ENCODE measurements at regions not wholly inside any gene's neighbourhood (a gene's known extent, or its start where the extent isn't known, plus 50 kb on each side); places are given as distances from the start of the nearest gene placed in this dataset.
A peak's percentile ranks its signal among the peaks of the same experiment; 100 is the strongest.

- Histone ChIP-seq H3K27me3 (ENCODE audit: insufficient read depth, low read length) (no peaks in the 10 kb centered on the region), H3K4me2 (ENCODE audit: low read length) (no peak overlapping the region), H3K36me3 (ENCODE audit: insufficient read depth, low read length) (no peaks in the 10 kb centered on the region), H3K9ac (ENCODE audit: low read length) (no peak overlapping the region), H3K79me2 (ENCODE audit: insufficient read depth, low read length) (no peaks in the 10 kb centered on the region), H3K27ac (ENCODE audit: low read depth, low read length) (no peak overlapping the region), H3K4me3 (ENCODE audit: insufficient read depth, low read depth, low read length) (no peak overlapping the region), H2AFZ (ENCODE audit: low read depth, low read length) (no peak overlapping the region), H3K9me3 (ENCODE audit: insufficient read depth, low read depth, low read length) (no peaks in the 10 kb centered on the region), H3K4me1 (ENCODE audit: insufficient read depth, low read length) (no peaks in the 10 kb centered on the region), H4K20me1 (ENCODE audit: insufficient read depth, low read length) (no peaks in the 10 kb centered on the region)
- Mint-ChIP-seq H3K27me3 (ENCODE audit: low read depth, unreplicated experiment) (no peaks in the 10 kb centered on the region), H3K27ac (ENCODE audit: unreplicated experiment) (no peak overlapping the region), H3K36me3 (ENCODE audit: low read depth, unreplicated experiment) (no peaks in the 10 kb centered on the region), H3K4me3 (ENCODE audit: unreplicated experiment) (no peak overlapping the region), H3K9me3 (ENCODE audit: unreplicated experiment) (no peaks in the 10 kb centered on the region), H3K4me1 (ENCODE audit: low read depth, unreplicated experiment) (no peaks in the 10 kb centered on the region)
- TF ChIP-seq EZH2 (IDR thresholded peaks at IDR 0.05; ENCODE audit: insufficient read depth, low read length), result no peak
- TF ChIP-seq CTCF (IDR thresholded peaks at IDR 0.05; ENCODE audit: insufficient read depth, low read depth, low read length), result no peak
- DNase-seq (ENCODE audit: low read depth) (no peak), FAIRE-seq (peak; percentile 73)
Measured at GRCh38 chrX:5242091-5242790, 986.4 kb downstream of the NLGN4X start.

GRCh38 chrX:5236749-5237148 is 991.9 kb downstream of the NLGN4X start:
- TF ChIP-seq CTCF (IDR thresholded peaks at IDR 0.05; ENCODE audit: insufficient read depth, low read depth, low read length) (no peak), EZH2 (IDR thresholded peaks at IDR 0.05; ENCODE audit: insufficient read depth, low read length) (no peak)
- H2AFZ ChIP-seq (ENCODE audit: low read depth, low read length), result no peak overlapping the region

DNA sequence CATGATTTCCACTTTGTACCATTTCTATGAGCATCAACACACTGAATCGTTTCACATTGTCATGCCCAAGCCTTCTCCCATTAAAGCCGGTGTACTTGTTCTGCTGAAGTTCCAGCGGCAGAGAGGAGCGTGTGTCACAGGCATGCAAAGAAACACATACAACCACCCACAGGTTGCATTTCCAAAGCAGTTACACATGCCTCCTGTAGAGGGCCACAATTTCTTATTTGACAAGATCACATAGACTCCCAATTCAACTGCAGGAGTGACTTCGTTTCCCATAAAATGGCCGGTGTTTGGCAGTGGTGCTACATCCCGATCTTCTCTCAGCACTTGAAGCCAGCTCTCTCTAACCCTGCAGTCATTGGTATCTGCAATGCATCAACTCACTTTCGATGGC is 992.6 kb downstream of the NLGN4X start:
- no peaks in the 10 kb centered on the region for H3K4me1 Mint-ChIP-seq (ENCODE audit: low read depth, unreplicated experiment)
- Histone ChIP-seq H3K9me3 (ENCODE audit: insufficient read depth, low read depth, low read length) (no peaks in the 10 kb centered on the region), H3K27ac (ENCODE audit: low read depth, low read length) (no peak overlapping the region), H3K36me3 (ENCODE audit: insufficient read depth, low read length) (no peaks in the 10 kb centered on the region), H3K27me3 (ENCODE audit: insufficient read depth, low read length) (no peaks in the 10 kb centered on the region), H3K9ac (ENCODE audit: low read length) (no peak overlapping the region), H3K79me2 (ENCODE audit: insufficient read depth, low read length) (no peaks in the 10 kb centered on the region), H3K4me1 (ENCODE audit: insufficient read depth, low read length) (no peaks in the 10 kb centered on the region), H2AFZ (ENCODE audit: low read depth, low read length) (no peak overlapping the region), H3K4me2 (ENCODE audit: low read length) (no peak overlapping the region), H4K20me1 (ENCODE audit: insufficient read depth, low read length) (no peaks in the 10 kb centered on the region), H3K4me3 (ENCODE audit: insufficient read depth, low read depth, low read length) (no peak overlapping the region)
- H3K36me3 Mint-ChIP-seq (ENCODE audit: low read depth, unreplicated experiment), result no peaks in the 10 kb centered on the region
- FAIRE-seq (peak; percentile 67), DNase-seq (ENCODE audit: low read depth) (no peak)
- no peak overlapping the region for H3K4me3 Mint-ChIP-seq (ENCODE audit: unreplicated experiment)
- no peaks in the 10 kb centered on the region for H3K27me3 Mint-ChIP-seq (ENCODE audit: low read depth, unreplicated experiment)
- TF ChIP-seq CTCF (IDR thresholded peaks at IDR 0.05; ENCODE audit: insufficient read depth, low read depth, low read length), result no peak
- TF ChIP-seq EZH2 (IDR thresholded peaks at IDR 0.05; ENCODE audit: insufficient read depth, low read length), result no peak
- H3K9me3 Mint-ChIP-seq (ENCODE audit: unreplicated experiment), result no peaks in the 10 kb centered on the region
- no peak overlapping the region for H3K27ac Mint-ChIP-seq (ENCODE audit: unreplicated experiment)

More at GRCh38 chrX:5236749-5237148, 991.9 kb downstream of the NLGN4X start:
- Histone ChIP-seq H4K20me1 (ENCODE audit: insufficient read depth, low read length) (no peaks in the 10 kb centered on the region), H3K79me2 (ENCODE audit: insufficient read depth, low read length) (no peaks in the 10 kb centered on the region), H3K4me1 (ENCODE audit: insufficient read depth, low read length) (no peaks in the 10 kb centered on the region), H3K9me3 (ENCODE audit: insufficient read depth, low read depth, low read length) (no peaks in the 10 kb centered on the region), H3K4me2 (ENCODE audit: low read length) (no peak overlapping the region), H3K27me3 (ENCODE audit: insufficient read depth, low read length) (no peaks in the 10 kb centered on the region), H3K27ac (ENCODE audit: low read depth, low read length) (no peak overlapping the region), H3K9ac (ENCODE audit: low read length) (no peak overlapping the region), H3K36me3 (ENCODE audit: insufficient read depth, low read length) (no peaks in the 10 kb centered on the region), H3K4me3 (ENCODE audit: insufficient read depth, low read depth, low read length) (no peak overlapping the region)
- Mint-ChIP-seq H3K27ac (ENCODE audit: unreplicated experiment) (no peak overlapping the region), H3K9me3 (ENCODE audit: unreplicated experiment) (no peaks in the 10 kb centered on the region), H3K4me3 (ENCODE audit: unreplicated experiment) (no peak overlapping the region), H3K4me1 (ENCODE audit: low read depth, unreplicated experiment) (no peaks in the 10 kb centered on the region), H3K27me3 (ENCODE audit: low read depth, unreplicated experiment) (no peaks in the 10 kb centered on the region), H3K36me3 (ENCODE audit: low read depth, unreplicated experiment) (no peaks in the 10 kb centered on the region)
- no peak for DNase-seq (ENCODE audit: low read depth)
- no peak for FAIRE-seq

Data from astrocyte (in vitro differentiated cells and primary cell).